ENCODE measurements at regions not wholly inside any gene's neighbourhood (a gene's known extent, or its start where the extent isn't known, plus 50 kb on each side); places are given as distances from the start of the nearest gene placed in this dataset.

DNA sequence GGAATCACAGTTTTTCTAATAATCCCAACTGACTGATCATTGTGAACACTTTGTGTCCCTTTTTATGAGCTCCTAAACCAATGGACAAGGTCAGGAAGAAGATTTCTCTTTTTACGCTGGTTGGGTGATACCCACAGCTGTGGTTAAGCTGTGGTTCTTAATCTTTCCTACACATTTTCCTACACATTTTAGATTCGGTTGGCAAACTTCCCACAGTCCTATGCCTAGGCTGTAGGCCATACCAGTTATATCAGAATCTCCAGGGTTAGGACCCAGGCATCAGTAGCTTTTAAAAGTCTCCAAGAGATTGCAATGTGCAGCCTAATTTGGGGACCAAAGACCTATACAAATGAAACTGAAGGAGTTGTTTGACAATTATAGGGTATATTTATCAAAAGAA, 203.0 kb downstream of the SP3 start:
- TF ChIP-seq, protein P1, sequence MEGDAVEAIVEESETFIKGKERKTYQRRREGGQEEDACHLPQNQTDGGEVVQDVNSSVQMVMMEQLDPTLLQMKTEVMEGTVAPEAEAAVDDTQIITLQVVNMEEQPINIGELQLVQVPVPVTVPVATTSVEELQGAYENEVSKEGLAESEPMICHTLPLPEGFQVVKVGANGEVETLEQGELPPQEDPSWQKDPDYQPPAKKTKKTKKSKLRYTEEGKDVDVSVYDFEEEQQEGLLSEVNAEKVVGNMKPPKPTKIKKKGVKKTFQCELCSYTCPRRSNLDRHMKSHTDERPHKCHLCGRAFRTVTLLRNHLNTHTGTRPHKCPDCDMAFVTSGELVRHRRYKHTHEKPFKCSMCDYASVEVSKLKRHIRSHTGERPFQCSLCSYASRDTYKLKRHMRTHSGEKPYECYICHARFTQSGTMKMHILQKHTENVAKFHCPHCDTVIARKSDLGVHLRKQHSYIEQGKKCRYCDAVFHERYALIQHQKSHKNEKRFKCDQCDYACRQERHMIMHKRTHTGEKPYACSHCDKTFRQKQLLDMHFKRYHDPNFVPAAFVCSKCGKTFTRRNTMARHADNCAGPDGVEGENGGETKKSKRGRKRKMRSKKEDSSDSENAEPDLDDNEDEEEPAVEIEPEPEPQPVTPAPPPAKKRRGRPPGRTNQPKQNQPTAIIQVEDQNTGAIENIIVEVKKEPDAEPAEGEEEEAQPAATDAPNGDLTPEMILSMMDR (conservative IDR thresholded peaks at IDR 0.05; ENCODE audit: low read depth, low read length), result no peak
- DNase-seq (ENCODE audit: low read depth), result no peak

DNA sequence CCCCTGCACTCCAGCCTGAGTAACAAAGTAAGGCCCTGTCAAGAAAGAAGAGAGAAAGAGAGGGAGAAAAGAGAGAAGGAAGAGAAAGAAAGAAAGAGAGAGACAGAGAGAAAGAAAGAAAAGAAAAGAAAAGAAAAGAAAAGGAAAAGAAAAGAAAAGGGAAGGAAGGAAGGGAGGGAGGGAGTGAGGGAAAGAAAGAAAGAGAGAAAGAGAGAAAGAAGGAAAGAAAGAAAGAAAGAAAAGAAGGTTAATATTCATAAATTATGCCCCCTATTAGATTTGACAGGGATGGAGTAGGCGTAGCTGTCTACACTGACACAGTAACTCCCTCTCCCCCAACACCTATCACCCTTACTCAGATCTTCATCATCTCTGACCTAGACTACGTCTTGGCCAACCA, 202.3 kb downstream of the SP3 start:
- DNase-seq (ENCODE audit: low read depth), result no peak
- TF ChIP-seq, protein P1 (conservative IDR thresholded peaks at IDR 0.05; ENCODE audit: low read depth, low read length), result no peak
- H3K4me3 ChIP-seq (ENCODE audit: low read depth, low read length), result no peak overlapping the region

More for the DNA sequence above, 203.0 kb downstream of the SP3 start:
- no peak overlapping the region for H3K4me3 ChIP-seq (ENCODE audit: low read depth, low read length)

DNA sequence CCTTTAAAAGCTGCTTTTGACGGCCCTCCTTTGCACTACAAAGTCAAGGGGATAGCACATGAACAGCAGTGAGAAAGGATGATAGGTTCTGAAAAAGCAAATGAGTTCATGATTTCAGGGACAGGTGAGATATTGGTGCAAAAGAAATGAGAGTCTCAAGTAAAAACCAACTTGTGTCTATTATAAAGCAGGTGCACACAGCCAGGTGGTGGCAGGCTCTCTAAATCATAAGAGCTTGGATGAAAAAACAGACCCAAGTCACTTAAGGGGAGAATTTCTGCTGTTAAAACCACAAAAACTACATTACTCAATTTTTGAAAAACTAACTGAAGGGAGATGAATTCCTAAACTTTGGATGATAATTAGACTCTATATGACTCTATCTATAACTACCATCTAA, 201.5 kb downstream of the SP3 start:
- H3K4me3 ChIP-seq (ENCODE audit: low read depth, low read length), result no peak overlapping the region
- TF ChIP-seq, protein P1 (conservative IDR thresholded peaks at IDR 0.05; ENCODE audit: low read depth, low read length), result no peak
- DNase-seq (ENCODE audit: low read depth), result no peak

GRCh38 chr2:173764094-173764493, 201.1 kb downstream of the SP3 start:
- H3K4me3 ChIP-seq (ENCODE audit: low read depth, low read length), result no peak overlapping the region
- DNase-seq (ENCODE audit: low read depth), result no peak
- TF ChIP-seq, protein P1 (conservative IDR thresholded peaks at IDR 0.05; ENCODE audit: low read depth, low read length), result no peak

GRCh38 chr2:173766537-173767289, 198.5 kb downstream of the SP3 start:
- DNase-seq (ENCODE audit: low read depth), result no peak
- TF ChIP-seq, protein P1 (conservative IDR thresholded peaks at IDR 0.05; ENCODE audit: low read depth, low read length), result no peak
- no peak overlapping the region for H3K4me3 ChIP-seq (ENCODE audit: low read depth, low read length)

DNA sequence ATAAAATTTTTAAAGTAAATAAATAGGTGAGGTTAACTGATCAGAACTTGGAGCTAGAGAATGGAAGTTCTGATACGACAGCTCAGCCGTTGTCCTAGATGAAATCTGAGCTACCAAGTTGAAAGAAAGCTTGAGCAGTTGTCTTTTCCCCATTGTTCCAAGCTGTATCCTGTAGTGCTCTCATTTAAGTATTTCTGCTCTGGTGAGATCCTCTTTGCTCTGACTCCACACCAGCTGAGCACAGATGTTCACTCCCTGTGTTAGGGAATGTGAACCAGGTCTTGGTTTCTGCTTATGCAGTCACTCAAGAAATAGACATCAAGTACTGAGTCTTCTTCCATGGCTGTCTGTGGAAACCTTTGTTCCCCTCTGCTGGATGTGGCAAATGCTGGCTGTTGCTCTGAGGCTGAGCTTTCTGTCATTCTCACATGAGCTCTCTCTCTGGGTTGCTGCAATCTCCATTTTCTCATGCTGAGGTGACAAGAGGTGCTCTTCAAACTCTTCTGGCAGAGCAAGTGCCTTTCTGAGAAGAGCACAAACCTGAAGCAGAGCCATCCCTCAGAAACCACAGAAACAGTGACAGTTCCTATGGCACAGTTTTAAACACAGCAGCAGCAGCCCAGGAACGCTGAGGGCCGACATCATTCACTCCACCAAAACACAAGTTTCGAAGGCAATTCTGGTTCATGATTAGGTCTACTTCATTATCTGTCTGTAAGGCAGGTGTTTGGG, 194.1 kb downstream of the SP3 start:
- TF ChIP-seq, protein P1 (conservative IDR thresholded peaks at IDR 0.05; ENCODE audit: low read depth, low read length), result no peak
- H3K4me3 ChIP-seq (ENCODE audit: low read depth, low read length), result no peak overlapping the region
- DNase-seq (ENCODE audit: low read depth), result no peak

Measured in epithelial cell of proximal tubule (primary cell).